Gastroesophageal sphincter (tissue), 4 donors: ENCODE measurements at regions not wholly inside any gene's neighbourhood (a gene's known extent, or its start where the extent isn't known, plus 50 kb on each side); places are given as distances from the start of the nearest gene placed in this dataset.

Source experiments
- ATAC-seq: fragments of 150-250 bp; one replicate; pipeline ENCODE4 v1.9.1; 2016; ENCODE audit warnings: mild to moderate bottlenecking, moderate library complexity
- H3K27ac ChIP-seq, 4 donors: fragments of 200-600 bp; sonication (generic) in 3 of 4; 1 replicate in 3 of 4; 2 replicates in 1 of 4; pipeline ENCODE4 v1.5.1; 2016 to 2019
- H3K27me3 ChIP-seq: fragments of 200-600 bp; sonication (generic); one replicate; pipeline ENCODE4 v1.5.1; 2019
- H3K36me3 ChIP-seq, 2 donors: fragments of 200-600 bp; sonication (generic); one replicate each; pipeline ENCODE4 v1.5.1; 2019; ENCODE audit warnings: control low read depth in 1 of 2
- H3K4me1 ChIP-seq, 3 donors: fragments of 200-600 bp; sonication (generic); 1 replicate in 2 of 3; 2 replicates in 1 of 3; pipeline ENCODE4 v1.5.1; 2016 to 2019; ENCODE audit warnings: control low read depth in 2 of 3
- H3K4me3 ChIP-seq, 2 donors: fragments of 200-600 bp; sonication (generic); one replicate each; pipeline ENCODE4 v1.5.1; 2019; ENCODE audit warnings: mild to moderate bottlenecking in 1 of 2, moderate library complexity in 1 of 2
- H3K9me3 ChIP-seq, 3 donors: fragments of 200-600 bp; sonication (generic); one replicate each; pipeline ENCODE4 v1.5.1; 2017 to 2019; ENCODE audit warnings: control low read depth in 2 of 3
- CTCF ChIP-seq, 4 experiments: fragments of 200-600 bp in 2 of 4; fragments of 450-650 bp in 2 of 4; sonication (generic) in 1 of 4; IDR thresholded peaks; one replicate each; pipeline ENCODE4 v1.5.1; 2017 to 2019; ENCODE audit warnings: antibody characterized with exemption in 4 of 4, mild to moderate bottlenecking in 2 of 4, moderate library complexity in 2 of 4
- EP300 ChIP-seq: sonication (generic); formaldehyde crosslinking; IDR thresholded peaks from one replicate; pipeline ENCODE4 v1.6.1; 2017; ENCODE audit warnings: antibody characterized with exemption, mild to moderate bottlenecking
- POLR2A ChIP-seq, 2 donors: fragments of 450-650 bp; IDR thresholded peaks; one replicate each; pipeline ENCODE4 v1.6.1; 2017; ENCODE audit warnings: antibody characterized with exemption in 2 of 2, mild to moderate bottlenecking in 2 of 2, moderate library complexity in 1 of 2
- POLR2AphosphoS5 ChIP-seq: sonication (generic); formaldehyde crosslinking; IDR thresholded peaks from one replicate; pipeline ENCODE4 v1.6.1; 2017; ENCODE audit warnings: antibody characterized with exemption
- WGBS, 2 donors: methylation state at CpG; one replicate each; pipeline ENCODE4 v1.1.5; 2018; ENCODE audit warnings: low coverage in 1 of 2; 5-methylcytosine and 5-hydroxymethylcytosine counted together

GRCh38 chr2:215848698-215849097 is 164.7 kb downstream of the MREG start:
- TF ChIP-seq EP300 (no peak), CTCF (IDR thresholded peaks at IDR 0.05) (no peak), POLR2A (IDR thresholded peaks at IDR 0.05) (no peak), POLR2AphosphoS5 (no peak)
- 92 to 100% methylated on average over 1 to 2 of the region's 2 CpGs for WGBS, 2 donors
- no peaks in the 10 kb centered on the region for H3K27me3 ChIP-seq

GRCh38 chr2:215848146-215848545 is 165.2 kb downstream of the MREG start:
- no peak for ATAC-seq
- 51 to 83% methylated on average over 3 of the region's 3 CpGs for WGBS, 2 donors
- H3K36me3 ChIP-seq, result no peaks in the 10 kb centered on the region
- H3K27ac ChIP-seq, result no peak overlapping the region
- no peak overlapping the region for H3K4me3 ChIP-seq
- peaks cover 3 to 49% (median 10%) of the 10 kb centered on the region in 3 donors for H3K4me1 ChIP-seq
- no peaks in the 10 kb centered on the region for H3K9me3 ChIP-seq
- H3K27me3 ChIP-seq, result no peaks in the 10 kb centered on the region
- TF ChIP-seq POLR2AphosphoS5 (no peak), EP300 (no peak), CTCF (IDR thresholded peaks at IDR 0.05) (no peak), POLR2A (IDR thresholded peaks at IDR 0.05) (no peak)

More at GRCh38 chr2:215848698-215849097, 164.7 kb downstream of the MREG start:
- Histone ChIP-seq H3K4me1 (peaks cover 3 to 45% (median 10%) of the 10 kb centered on the region in 3 donors), H3K4me3 (no peak overlapping the region), H3K9me3 (no peaks in the 10 kb centered on the region), H3K36me3 (no peaks in the 10 kb centered on the region), H3K27ac (no peak overlapping the region)
- no peak for ATAC-seq

- TF ChIP-seq POLR2AphosphoS5, result no peak
- TF ChIP-seq EP300, result no peak
- TF ChIP-seq POLR2A (IDR thresholded peaks at IDR 0.05), result no peak
- no peak for TF ChIP-seq CTCF (IDR thresholded peaks at IDR 0.05)
Measured at GRCh38 chr2:215847718-215848117, 165.6 kb downstream of the MREG start.

GRCh38 chr2:215847056-215847455 is 166.3 kb downstream of the MREG start:
- Histone ChIP-seq H3K4me3 (no peak overlapping the region), H3K27me3 (no peaks in the 10 kb centered on the region), H3K36me3 (no peaks in the 10 kb centered on the region), H3K4me1 (peaks cover 3 to 49% (median 10%) of the 10 kb centered on the region in 3 donors), H3K27ac (peak overlapping the region in 2 of 4 donors; percentile 12 to 66), H3K9me3 (no peaks in the 10 kb centered on the region)
- WGBS, 2 donors, result 70% methylated on average over 1 to 3 of the region's 3 CpGs
- no peak for TF ChIP-seq EP300
- no peak for TF ChIP-seq CTCF (IDR thresholded peaks at IDR 0.05)
- TF ChIP-seq POLR2AphosphoS5, result no peak
- no peak for TF ChIP-seq POLR2A (IDR thresholded peaks at IDR 0.05)
- ATAC-seq, result no peak

More at GRCh38 chr2:215847718-215848117, 165.6 kb downstream of the MREG start:
- Histone ChIP-seq H3K4me1 (peaks cover 3 to 49% (median 10%) of the 10 kb centered on the region in 3 donors), H3K27ac (peak overlapping the region in 1 of 4 donors; percentile 66), H3K36me3 (no peaks in the 10 kb centered on the region), H3K4me3 (no peak overlapping the region), H3K9me3 (no peaks in the 10 kb centered on the region), H3K27me3 (no peaks in the 10 kb centered on the region)
- no peak for ATAC-seq
- 87 to 100% methylated on average over 2 to 6 of the region's 6 CpGs for WGBS, 2 donors

GRCh38 chr2:215845839-215846586 is 167.3 kb downstream of the MREG start:
- no peaks in the 10 kb centered on the region for H3K9me3 ChIP-seq
- no peak for TF ChIP-seq EP300
- no peak for TF ChIP-seq CTCF (IDR thresholded peaks at IDR 0.05)
- no peak for TF ChIP-seq POLR2AphosphoS5
- TF ChIP-seq POLR2A (IDR thresholded peaks at IDR 0.05), result no peak
- no peaks in the 10 kb centered on the region for H3K36me3 ChIP-seq
- peak; percentile 21 for ATAC-seq
- H3K27ac ChIP-seq, result peak overlapping the region in 3 of 4 donors; percentile 48 to 66 (median 64)
- no peak overlapping the region for H3K4me3 ChIP-seq
- H3K27me3 ChIP-seq, result no peaks in the 10 kb centered on the region
- H3K4me1 ChIP-seq, result peaks cover 3 to 46% (median 10%) of the 10 kb centered on the region in 3 donors
- 48 to 63% methylated on average over 7 to 8 of the region's 8 CpGs for WGBS, 2 donors
